Loucy (cell line): ENCODE measurements at regions not wholly inside any gene's neighbourhood (a gene's known extent, or its start where the extent isn't known, plus 50 kb on each side); places are given as distances from the start of the nearest gene placed in this dataset.

ENCODE experiments used
- H2AFZ ChIP-seq: fragments of 200-600 bp; sonication (generic); 2 replicates; pipeline ENCODE4 v1.6.0; 2016; ENCODE audit warnings: antibody characterized with exemption, mild to moderate bottlenecking, low read length, moderate library complexity
- H3F3A ChIP-seq: fragments of 200-600 bp; 2 replicates; pipeline ENCODE4 v1.6.0; 2016; ENCODE audit warnings: antibody characterized with exemption, low read depth, mild to moderate bottlenecking
- H3K27me3 ChIP-seq: fragments of 200-600 bp; sonication (generic); 2 replicates; pipeline ENCODE4 v1.6.1; 2014; ENCODE audit warnings: low read length, mild to moderate bottlenecking; ENCODE audit not compliant: insufficient read depth, poor library complexity, severe bottlenecking
- H3K36me3 ChIP-seq: fragments of 200-600 bp; sonication (generic); 2 replicates; pipeline ENCODE4 v1.6.1; 2016; ENCODE audit warnings: low read length; ENCODE audit not compliant: insufficient read depth
- H3K4me1 ChIP-seq: fragments of 200-600 bp; sonication (generic); 2 replicates; pipeline ENCODE4 v1.5.1; 2014; ENCODE audit warnings: low read length, mild to moderate bottlenecking; ENCODE audit not compliant: insufficient read depth, poor library complexity, severe bottlenecking
- H3K4me2 ChIP-seq: fragments of 200-600 bp; sonication (generic); 2 replicates; pipeline ENCODE4 v1.6.0; 2014; ENCODE audit warnings: antibody characterized with exemption, low read length, low read depth, mild to moderate bottlenecking; ENCODE audit not compliant: poor library complexity, severe bottlenecking
- H3K4me3 ChIP-seq: fragments of 200-600 bp; sonication (generic); 2 replicates; pipeline ENCODE4 v1.5.1; 2014; ENCODE audit warnings: low read length, mild to moderate bottlenecking, mixed read lengths; ENCODE audit not compliant: poor library complexity, severe bottlenecking
- H3K79me2 ChIP-seq: fragments of 200-600 bp; sonication (generic); 2 replicates; pipeline ENCODE4 v1.6.1; 2014; ENCODE audit warnings: low read length; ENCODE audit not compliant: insufficient read depth
- H3K9ac ChIP-seq: fragments of 200-600 bp; sonication (generic); 2 replicates; pipeline ENCODE4 v1.6.0; 2014; ENCODE audit warnings: mild to moderate bottlenecking, low read depth, low read length, moderate library complexity; ENCODE audit not compliant: poor library complexity, severe bottlenecking
- H3K9me2 ChIP-seq: fragments of 200-600 bp; sonication (generic); replicated peaks from 2 replicates; pipeline ENCODE4 v1.6.1; 2016; ENCODE audit warnings: low read depth, low read length, mixed read lengths
- H3K9me3 ChIP-seq: fragments of 200-600 bp; sonication (generic); 2 replicates; pipeline ENCODE4 v1.6.1; 2014; ENCODE audit warnings: mild to moderate bottlenecking, antibody characterized with exemption, low read length, low read depth; ENCODE audit not compliant: insufficient read depth
- H4K20me1 ChIP-seq: fragments of 200-600 bp; sonication (generic); 2 replicates; pipeline ENCODE4 v1.6.0; 2014; ENCODE audit warnings: antibody characterized with exemption, low read length, mild to moderate bottlenecking; ENCODE audit not compliant: insufficient read depth, poor library complexity, severe bottlenecking
- CTCF ChIP-seq: fragments of 200-600 bp; sonication (generic); conservative IDR thresholded peaks from 2 replicates; pipeline ENCODE4 v1.5.1; 2014; ENCODE audit warnings: mild to moderate bottlenecking, antibody characterized with exemption, low read length
- EZH2phosphoT487 ChIP-seq: fragments of 200-600 bp; IDR thresholded peaks from 2 replicates; pipeline ENCODE4 v1.6.1; 2018; ENCODE audit warnings: antibody characterized with exemption, mild to moderate bottlenecking, moderate library complexity, borderline replicate concordance

DNA sequence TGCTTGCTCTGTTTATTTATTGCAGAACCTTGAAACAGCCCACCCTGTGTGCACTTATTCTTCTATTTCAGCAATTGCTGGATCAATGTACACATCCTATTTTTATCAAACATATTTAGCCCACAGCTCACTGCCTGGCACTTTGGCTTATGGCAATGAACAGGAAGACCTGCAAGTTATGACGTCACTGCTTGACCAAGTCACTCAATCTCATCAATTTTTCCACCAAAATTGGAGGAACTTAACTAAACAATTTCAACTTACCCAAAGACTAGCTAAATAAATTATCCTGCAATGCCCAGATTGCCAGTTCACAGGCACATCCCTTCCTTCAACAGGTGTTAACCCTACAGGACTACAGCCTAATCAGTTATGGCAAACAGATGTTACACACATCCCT, 89.3 kb downstream of the FSCB start:
- Histone ChIP-seq H2AFZ (no peak overlapping the region), H3K79me2 (no peaks in the 10 kb centered on the region), H4K20me1 (no peaks in the 10 kb centered on the region), H3K4me1 (no peaks in the 10 kb centered on the region), H3K27me3 (no peaks in the 10 kb centered on the region), H3K9me2 (no peaks in the 10 kb centered on the region), H3K9me3 (no peaks in the 10 kb centered on the region), H3K9ac (no peak overlapping the region), H3K4me3 (no peak overlapping the region), H3K4me2 (no peak overlapping the region), H3K36me3 (no peaks in the 10 kb centered on the region), H3F3A (no peaks in the 10 kb centered on the region)
- TF ChIP-seq EZH2phosphoT487 (no peak), CTCF (no peak)

GRCh38 chr14:44414646-44415045, 92.4 kb downstream of the FSCB start:
- Histone ChIP-seq H3K9me3 (no peaks in the 10 kb centered on the region), H3K27me3 (no peaks in the 10 kb centered on the region), H3K36me3 (no peaks in the 10 kb centered on the region), H3K4me1 (no peaks in the 10 kb centered on the region), H3K9me2 (no peaks in the 10 kb centered on the region), H4K20me1 (no peaks in the 10 kb centered on the region), H3K9ac (no peak overlapping the region), H3K79me2 (no peaks in the 10 kb centered on the region), H2AFZ (no peak overlapping the region), H3K4me2 (no peak overlapping the region), H3F3A (no peaks in the 10 kb centered on the region), H3K4me3 (no peak overlapping the region)
- TF ChIP-seq EZH2phosphoT487 (no peak), CTCF (no peak)

GRCh38 chr14:44412858-44413569, 94.1 kb downstream of the FSCB start:
- H3K9me2 ChIP-seq: no peaks in the 10 kb centered on the region
- no peaks in the 10 kb centered on the region for H3F3A ChIP-seq
- no peak for TF ChIP-seq EZH2phosphoT487
- TF ChIP-seq CTCF: no peak
- no peak overlapping the region for H3K4me2 ChIP-seq
- no peak overlapping the region for H3K4me3 ChIP-seq
- no peaks in the 10 kb centered on the region for H3K9me3 ChIP-seq
- no peaks in the 10 kb centered on the region for H3K79me2 ChIP-seq
- H3K9ac ChIP-seq: no peak overlapping the region
- no peaks in the 10 kb centered on the region for H4K20me1 ChIP-seq
- H3K27me3 ChIP-seq: no peaks in the 10 kb centered on the region
- H3K36me3 ChIP-seq: no peaks in the 10 kb centered on the region
- H3K4me1 ChIP-seq: no peaks in the 10 kb centered on the region
- H2AFZ ChIP-seq: no peak overlapping the region
